ENCODE measurements at regions not wholly inside any gene's neighbourhood (a gene's known extent, or its start where the extent isn't known, plus 50 kb on each side); places are given as distances from the start of the nearest gene placed in this dataset.
A peak's percentile ranks its signal among the peaks of the same experiment; 100 is the strongest.

DNA sequence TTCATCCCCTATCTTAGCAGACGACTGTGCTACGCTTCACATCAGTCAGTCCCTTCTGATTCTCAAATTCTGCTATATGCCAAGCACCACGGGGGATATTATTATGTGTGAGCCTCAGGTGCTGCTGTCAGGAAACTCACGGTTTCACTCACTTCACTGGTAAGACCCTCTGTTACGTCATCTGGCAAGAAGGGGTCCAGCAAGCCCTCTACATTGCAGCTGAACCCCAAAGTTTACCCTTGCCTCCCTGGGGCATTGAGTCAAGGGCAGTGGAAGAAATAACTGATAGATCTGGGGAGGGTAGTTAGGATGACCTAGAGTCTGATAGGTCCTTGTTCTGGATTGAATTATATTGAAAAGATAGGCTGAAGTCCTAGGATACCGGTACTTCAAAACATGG, 237.4 kb downstream of the RRAGC start:
- no peak for TF ChIP-seq CTCF (conservative IDR thresholded peaks at IDR 0.05; ENCODE audit: low read depth, low read length)
- no peak overlapping the region for H3K4me3 ChIP-seq (ENCODE audit: low read depth, low read length)
- DNase-seq (ENCODE audit: low read depth), result no peak

DNA sequence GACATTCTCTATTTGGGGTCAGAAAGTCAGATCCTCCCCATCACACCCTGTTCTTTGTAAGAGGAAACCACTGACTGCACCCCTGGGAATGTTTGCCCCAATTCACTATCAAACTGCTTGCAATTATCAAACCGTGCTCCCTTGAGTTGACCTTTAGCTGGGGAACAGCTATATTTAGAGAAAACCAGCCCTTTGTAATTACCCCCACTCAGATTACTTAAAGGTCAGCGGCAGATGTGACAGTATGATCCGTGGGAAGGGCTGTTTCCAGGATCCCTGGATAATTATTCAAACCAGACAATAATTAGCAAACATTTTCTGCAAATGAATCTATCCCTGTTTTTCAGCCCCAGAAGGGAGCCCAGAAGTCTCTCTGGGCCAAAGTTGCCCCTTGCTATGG, 242.7 kb downstream of the RRAGC start:
- TF ChIP-seq CTCF (conservative IDR thresholded peaks at IDR 0.05; ENCODE audit: low read depth, low read length), result no peak

DNA sequence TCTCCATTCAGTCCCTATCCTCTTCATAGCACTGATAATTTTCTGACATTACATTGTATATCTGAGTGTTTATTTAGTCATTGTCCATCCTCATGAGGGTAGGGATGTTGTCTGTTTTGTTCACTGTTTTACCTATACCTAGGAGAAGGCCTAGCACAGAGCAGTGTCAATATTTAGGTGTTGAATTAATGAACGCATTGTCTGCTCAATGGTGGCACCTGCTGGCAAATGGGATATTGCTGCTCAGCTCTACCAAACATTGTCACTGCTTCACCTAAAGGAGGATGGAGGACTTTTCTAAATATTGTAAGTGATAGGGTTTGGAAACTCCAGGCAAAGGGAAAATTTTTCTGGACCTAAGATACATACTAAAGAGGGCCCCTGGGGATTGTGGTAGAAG, 243.9 kb downstream of the RRAGC start:
- TF ChIP-seq CTCF (conservative IDR thresholded peaks at IDR 0.05; ENCODE audit: low read depth, low read length), result peak; percentile 35
- DNase-seq (ENCODE audit: low read depth), result no peak
- no peak overlapping the region for H3K4me3 ChIP-seq (ENCODE audit: low read depth, low read length)

More for the DNA sequence above, 242.7 kb downstream of the RRAGC start:
- no peak for DNase-seq (ENCODE audit: low read depth)
- H3K4me3 ChIP-seq (ENCODE audit: low read depth, low read length), result no peak overlapping the region

DNA sequence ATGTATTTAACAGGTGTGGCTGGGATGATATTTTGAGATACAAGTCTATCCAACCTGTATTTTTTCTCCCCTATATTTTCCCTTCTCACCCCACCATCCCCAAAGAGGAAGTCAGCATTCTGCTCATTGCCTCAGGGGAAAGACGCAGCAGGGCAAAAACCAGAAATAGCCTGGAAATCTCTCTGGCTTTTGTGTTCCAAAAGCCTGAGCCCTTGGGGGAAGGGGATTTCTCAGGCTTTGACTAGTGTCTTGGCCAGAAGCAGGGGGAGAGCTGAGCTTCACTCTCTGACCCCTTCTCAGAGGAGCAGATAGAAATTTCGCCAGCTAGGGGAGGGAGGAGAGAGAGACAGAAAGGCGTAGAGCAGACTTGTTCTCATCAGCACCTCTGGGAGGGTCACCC, 244.7 kb downstream of the RRAGC start:
- H3K4me3 ChIP-seq (ENCODE audit: low read depth, low read length), result no peak overlapping the region
- no peak for DNase-seq (ENCODE audit: low read depth)
- no peak for TF ChIP-seq CTCF (conservative IDR thresholded peaks at IDR 0.05; ENCODE audit: low read depth, low read length)

- DNase-seq (ENCODE audit: low read depth), result no peak
- TF ChIP-seq CTCF (conservative IDR thresholded peaks at IDR 0.05; ENCODE audit: low read depth, low read length), result no peak
- H3K4me3 ChIP-seq (ENCODE audit: low read depth, low read length), result no peak overlapping the region
Observed at GRCh38 chr1:38613996-38614395, 245.6 kb downstream of the RRAGC start.

DNA sequence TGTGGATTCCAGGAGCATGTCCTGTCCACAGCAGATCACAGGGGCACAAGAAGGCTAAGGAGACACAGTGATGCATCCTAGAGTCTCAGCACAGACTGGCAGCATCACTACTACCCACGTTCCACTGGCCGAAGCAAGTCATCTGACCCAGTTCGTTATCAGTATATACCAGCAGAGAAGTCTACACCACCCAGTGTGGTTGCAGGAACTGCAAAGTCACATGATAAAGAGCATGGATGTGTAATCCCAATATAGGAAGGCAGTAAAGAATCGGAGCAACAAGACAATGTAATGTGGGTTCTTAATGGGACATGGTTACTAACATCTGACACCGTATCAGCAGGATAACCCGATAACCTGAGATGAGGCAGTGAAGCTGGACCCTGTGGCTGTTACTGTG, 246.6 kb downstream of the RRAGC start:
- no peak overlapping the region for H3K4me3 ChIP-seq (ENCODE audit: low read depth, low read length)
- no peak for DNase-seq (ENCODE audit: low read depth)
- TF ChIP-seq CTCF (conservative IDR thresholded peaks at IDR 0.05; ENCODE audit: low read depth, low read length), result no peak

- TF ChIP-seq CTCF (conservative IDR thresholded peaks at IDR 0.05; ENCODE audit: low read depth, low read length), result no peak
- no peak overlapping the region for H3K4me3 ChIP-seq (ENCODE audit: low read depth, low read length)
- DNase-seq (ENCODE audit: low read depth), result no peak
Observed at GRCh38 chr1:38611664-38612211, 247.8 kb downstream of the RRAGC start.
